ENCODE measurements at regions not wholly inside any gene's neighbourhood (a gene's known extent, or its start where the extent isn't known, plus 50 kb on each side); places are given as distances from the start of the nearest gene placed in this dataset.

- 85% methylated on average over 5 of the region's 21 CpGs; no CpG with 5 or more reads in 1 of the 2 experiments for WGBS, 2 experiments (ENCODE audit: extremely low coverage in 2 of 2, insufficient read length in 1 of 2)
- Histone ChIP-seq H3K9me1 (ENCODE audit: insufficient read depth, low read length) (no peaks in the 10 kb centered on the region), H2BK20ac (ENCODE audit: low read depth, low read length) (no peak overlapping the region), H3K4ac (ENCODE audit: low read depth, low read length) (no peak overlapping the region), H2BK15ac (ENCODE audit: low read depth, low read length) (no peak overlapping the region), H3K79me1 (ENCODE audit: low read depth in 1 of 2, low read length in 2 of 2) (no peaks in the 10 kb centered on the region), H3K4me1 (ENCODE audit: control insufficient read depth, insufficient read depth, low read length) (peaks cover 5% of the 10 kb centered on the region; the same call in 1 of the 2 replicates), H3K4me2 (ENCODE audit: low read depth, low read length) (no peak overlapping the region), H4K5ac (ENCODE audit: low read depth, low read length) (no peak overlapping the region), H4K8ac (ENCODE audit: low read depth in 2 of 2, low read length in 2 of 2) (no peak overlapping the region), H3K36me3 (ENCODE audit: control insufficient read depth, insufficient read depth, low read length) (no peaks in the 10 kb centered on the region), H4K91ac (ENCODE audit: insufficient read depth, low read depth, low read length) (no peak overlapping the region), H3K56ac (ENCODE audit: extremely low read depth, insufficient read depth, low read length) (no peak overlapping the region), H2AK5ac (ENCODE audit: low read depth, low read length) (no peak overlapping the region), H3K14ac (replicated peaks; ENCODE audit: low read depth, low read length) (no peak overlapping the region), H4K20me1 (ENCODE audit: insufficient read depth, low read length) (no peaks in the 10 kb centered on the region), H3K18ac (ENCODE audit: low read depth, low read length) (no peak overlapping the region), H2BK5ac (ENCODE audit: low read depth, low read length, poor library complexity, severe bottlenecking) (no peak overlapping the region), H2AFZ (replicated peaks; ENCODE audit: low read length, poor library complexity) (no peak overlapping the region), H3K27me3 (ENCODE audit: control insufficient read depth, insufficient read depth, low read length) (peaks cover 7% of the 10 kb centered on the region; the same call in 1 of the 2 replicates), H2AK9ac (replicated peaks; ENCODE audit: low read depth, low read length, poor library complexity) (no peak overlapping the region), H3K27ac (ENCODE audit: insufficient read depth, low read length) (no peak overlapping the region), H2BK120ac (ENCODE audit: low read depth, low read length) (no peak overlapping the region), H3K4me3 (ENCODE audit: insufficient read depth, low read depth, low read length) (no peak overlapping the region), H3K23ac (ENCODE audit: low read depth, low read length) (no peak overlapping the region), H3K9ac (ENCODE audit: low read depth, low read length) (no peak overlapping the region), H3K9me3 (ENCODE audit: control insufficient read depth, insufficient read depth, low read length) (no peaks in the 10 kb centered on the region; the same call in 1 of the 2 replicates)
- in situ Hi-C loops (cut with MboI; ENCODE audit: low sequenced_read_pairs) (no loop called here), dilution Hi-C loops (cut with HindIII; ENCODE audit: low sequenced_read_pairs, unreplicated experiment) (no loop called here), intact Hi-C loops (cut with micrococcal nuclease) (no loop called here)
- DNase-seq (no peak), ATAC-seq (ENCODE audit: low read depth) (no peak)
- POLR2A ChIA-PET (ENCODE audit: unreplicated experiment), result no interaction called here
- BruUV-seq (replicated peaks), result no TSS peak
- no peak for TF ChIP-seq CHD1 (IDR thresholded peaks at IDR 0.05; ENCODE audit: low read depth, low read length)
- no peak for TF ChIP-seq RCOR1 (IDR thresholded peaks at IDR 0.05; ENCODE audit: insufficient replicate concordance, low read length)
- no peak for TF ChIP-seq MXI1 (IDR thresholded peaks at IDR 0.05; ENCODE audit: borderline replicate concordance, low read depth, low read length)
- TF ChIP-seq MAFK (IDR thresholded peaks at IDR 0.05; ENCODE audit: low read depth, low read length), result no peak
- no peak for TF ChIP-seq NFE2L2 (IDR thresholded peaks at IDR 0.05; ENCODE audit: low read depth, low read length)
- TF ChIP-seq CEBPB (IDR thresholded peaks at IDR 0.05; ENCODE audit: low read depth, low read length), result no peak
- CTCF ChIA-PET, result no interaction called here
Observed at GRCh38 chr9:95626885-95627558, 110.3 kb upstream of the PTCH1 start.
